IMR-90 (cell line): ENCODE measurements at regions not wholly inside any gene's neighbourhood (a gene's known extent, or its start where the extent isn't known, plus 50 kb on each side); places are given as distances from the start of the nearest gene placed in this dataset.

Experiments used
- ATAC-seq: fragments of 200-7000 bp; cut with Tn5 transposase; 2 replicates; pipeline ENCODE4 v1.9.1; 2020; ENCODE audit warnings: low read depth, mild to moderate bottlenecking, moderate library complexity
- BruUV-seq: library from RNA; stranded (reverse); fragments of 400-500 nt; replicated peaks from 2 replicates; lab custom pipeline; 2021; lab: Mats Ljungman, UMichigan
- CTCF ChIA-PET: fragments of 300-600 bp; formaldehyde crosslinking; extraction: SDS; loops from one replicate; lab custom pipeline; 2021; ENCODE audit warnings: antibody characterized with exemption; lab: Yijun Ruan, JAX
- POLR2A ChIA-PET: fragments of 300-600 bp; sonication (Branson Sonifier 250); formaldehyde crosslinking; loops from one replicate; lab custom pipeline; 2022; ENCODE audit warnings: antibody characterized with exemption; ENCODE audit not compliant: unreplicated experiment; lab: Charles Lee
- DNase-seq: peaks from one replicate; pipeline ENCODE4 v3.0.0; 2013
- H2AFZ ChIP-seq: replicated peaks from 2 replicates; pipeline ENCODE3; 2013; ENCODE audit warnings: low read length, mild to moderate bottlenecking; ENCODE audit not compliant: poor library complexity
- H2AK5ac ChIP-seq: 2 replicates; pipeline ENCODE4 v1.6.1; 2013; ENCODE audit warnings: low read depth, low read length, inconsistent platforms
- H2AK9ac ChIP-seq: replicated peaks from 2 replicates; pipeline ENCODE3; 2013; ENCODE audit warnings: mild to moderate bottlenecking, low read depth, low read length, moderate library complexity; ENCODE audit not compliant: poor library complexity
- H2BK120ac ChIP-seq: 2 replicates; pipeline ENCODE4 v1.6.1; 2013; ENCODE audit warnings: low read depth, low read length, inconsistent platforms
- H2BK15ac ChIP-seq: 3 replicates; pipeline ENCODE4 v1.6.1; 2013; ENCODE audit warnings: low read depth, low read length, inconsistent platforms
- H2BK20ac ChIP-seq: 2 replicates; pipeline ENCODE4 v1.6.1; 2013; ENCODE audit warnings: low read depth, mild to moderate bottlenecking, inconsistent platforms, low read length, moderate library complexity
- H2BK5ac ChIP-seq: 2 replicates; pipeline ENCODE4 v1.6.1; 2013; ENCODE audit warnings: mild to moderate bottlenecking, low read depth, low read length, inconsistent platforms; ENCODE audit not compliant: poor library complexity, severe bottlenecking
- H3K14ac ChIP-seq: replicated peaks from 2 replicates; pipeline ENCODE4 v1.6.1; 2013; ENCODE audit warnings: low read depth, low read length, inconsistent platforms
- H3K18ac ChIP-seq: 2 replicates; pipeline ENCODE4 v1.6.1; 2013; ENCODE audit warnings: low read depth, low read length, control low read depth
- H3K23ac ChIP-seq: 2 replicates; pipeline ENCODE4 v1.6.1; 2013; ENCODE audit warnings: low read depth, low read length, inconsistent platforms
- H3K27ac ChIP-seq: 2 replicates; pipeline ENCODE4 v1.5.1; 2013; ENCODE audit warnings: mild to moderate bottlenecking, control low read depth, low read length; ENCODE audit not compliant: insufficient read depth
- H3K27me3 ChIP-seq: 2 replicates; pipeline ENCODE4 v1.6.1; 2013; ENCODE audit warnings: low read length; ENCODE audit not compliant: control insufficient read depth, insufficient read depth
- H3K36me3 ChIP-seq: 2 replicates; pipeline ENCODE4 v1.6.1; 2013; ENCODE audit warnings: low read length, mixed read lengths; ENCODE audit not compliant: control insufficient read depth, insufficient read depth
- H3K4ac ChIP-seq: 2 replicates; pipeline ENCODE4 v1.6.1; 2013; ENCODE audit warnings: low read depth, low read length, inconsistent platforms
- H3K4me1 ChIP-seq: 2 replicates; pipeline ENCODE4 v1.6.1; 2013; ENCODE audit warnings: low read length, mixed read lengths; ENCODE audit not compliant: control insufficient read depth, insufficient read depth
- H3K4me2 ChIP-seq: 2 replicates; pipeline ENCODE4 v1.6.1; 2013; ENCODE audit warnings: low read depth, mild to moderate bottlenecking, control low read depth, low read length, moderate library complexity
- H3K4me3 ChIP-seq: 2 replicates; pipeline ENCODE4 v1.5.1; 2013; ENCODE audit warnings: low read depth, mild to moderate bottlenecking, control low read depth, low read length, moderate library complexity; ENCODE audit not compliant: insufficient read depth
- H3K56ac ChIP-seq: 2 replicates; pipeline ENCODE4 v1.6.1; 2013; ENCODE audit warnings: low read length, inconsistent platforms; ENCODE audit not compliant: insufficient read depth; ENCODE audit errors: extremely low read depth
- H3K79me1 ChIP-seq, 2 experiments: 2 replicates each; pipeline ENCODE4 v1.6.1; 2013; ENCODE audit warnings: low read length in 2 of 2, inconsistent platforms in 1 of 2, low read depth in 1 of 2
- H3K9ac ChIP-seq: 2 replicates; pipeline ENCODE4 v1.6.1; 2013; ENCODE audit warnings: low read depth, low read length, control low read depth
- H3K9me1 ChIP-seq: 2 replicates; pipeline ENCODE4 v1.6.1; 2013; ENCODE audit warnings: low read length, inconsistent platforms; ENCODE audit not compliant: insufficient read depth
- H3K9me3 ChIP-seq: 2 replicates; pipeline ENCODE4 v1.6.1; 2013; ENCODE audit warnings: low read length; ENCODE audit not compliant: control insufficient read depth, insufficient read depth
- H4K20me1 ChIP-seq: 2 replicates; pipeline ENCODE4 v1.6.1; 2013; ENCODE audit warnings: low read length, inconsistent platforms; ENCODE audit not compliant: insufficient read depth
- H4K5ac ChIP-seq: 2 replicates; pipeline ENCODE4 v1.6.1; 2013; ENCODE audit warnings: mild to moderate bottlenecking, low read depth, low read length, control low read depth
- H4K8ac ChIP-seq, 2 experiments: 2 replicates each; pipeline ENCODE4 v1.6.1; 2013; ENCODE audit warnings: low read depth in 2 of 2, low read length in 2 of 2, control low read depth in 1 of 2, inconsistent platforms in 1 of 2
- H4K91ac ChIP-seq: 2 replicates; pipeline ENCODE4 v1.6.1; 2013; ENCODE audit warnings: low read depth, low read length, inconsistent platforms; ENCODE audit not compliant: insufficient read depth
- ELK1 ChIP-seq: fragments of 150-350 bp; IDR thresholded peaks from 2 replicates; pipeline ENCODE4 v1.6.1; 2016; ENCODE audit warnings: low read depth, mild to moderate bottlenecking, low read length, moderate library complexity, borderline replicate concordance
- MAFK ChIP-seq: IDR thresholded peaks from 2 replicates; pipeline ENCODE4 v1.6.1; 2012; ENCODE audit warnings: low read depth, low read length, improper control_type of control experiment
- MXI1 ChIP-seq: IDR thresholded peaks from 2 replicates; pipeline ENCODE4 v1.6.1; 2012; ENCODE audit warnings: low read depth, mild to moderate bottlenecking, low read length, moderate library complexity, borderline replicate concordance
- RCOR1 ChIP-seq: IDR thresholded peaks from 2 replicates; pipeline ENCODE4 v1.6.1; 2012; ENCODE audit warnings: mild to moderate bottlenecking, low read length, improper control_type of control experiment; ENCODE audit not compliant: insufficient replicate concordance
- SMC3 ChIP-seq: fragments of 150-350 bp; IDR thresholded peaks from 2 replicates; pipeline ENCODE4 v1.6.1; 2016; ENCODE audit warnings: low read depth, mild to moderate bottlenecking, antibody characterized with exemption, low read length, moderate library complexity
- WGBS, 2 experiments: methylation state at CpG; one replicate each; pipeline versions ENCODE4 v1.1.5 to v1.1.7; 2013; ENCODE audit warnings: missing lambda C conversion rate in 2 of 2; ENCODE audit not compliant: insufficient read length in 1 of 2; ENCODE audit errors: extremely low coverage in 2 of 2; 5-methylcytosine and 5-hydroxymethylcytosine counted together
- dilution Hi-C: fragments of 300-500 bp; cut with HindIII; formaldehyde crosslinking; loops from one replicate; pipeline ENCODE4 v1.14.3; 2018; ENCODE audit warnings: low sequenced_read_pairs; ENCODE audit not compliant: unreplicated experiment
- in situ Hi-C: fragments of 300-500 bp; cut with MboI; formaldehyde crosslinking; loops from 3 replicates; pipeline ENCODE4 v1.14.3; 2019; ENCODE audit warnings: low sequenced_read_pairs, inconsistent platforms, mixed read lengths
- intact Hi-C: fragments of 100-400 bp; cut with micrococcal nuclease; formaldehyde crosslinking; loops from 2 replicates; pipeline ENCODE4 v1.10.0; 2022

GRCh38 chr6:144939921-144940320, 654.8 kb downstream of the UTRN start:
- H3K14ac ChIP-seq: no peak overlapping the region
- H3K9ac ChIP-seq: no peak overlapping the region
- no peak overlapping the region for H2AFZ ChIP-seq
- no peak overlapping the region for H3K4me3 ChIP-seq
- H3K27ac ChIP-seq: no peak overlapping the region
- no peak overlapping the region for H3K18ac ChIP-seq
- ATAC-seq (peak; percentile 74; the same call in 1 of the 2 replicates), DNase-seq (peak; percentile 54)
- H3K56ac ChIP-seq: no peak overlapping the region
- no peak overlapping the region for H2AK9ac ChIP-seq
- no peaks in the 10 kb centered on the region for H4K20me1 ChIP-seq
- dilution Hi-C loops (no loop called here), intact Hi-C loops (loop anchor here (5.0 to 10.0 kb wide), 3 partner anchors 197 to 765 kb away; no protein-coding TSS in a partner anchor), in situ Hi-C loops (loop anchor here (5.0 kb wide), 1 partner anchor 353 kb away; no protein-coding TSS in a partner anchor)
- no peaks in the 10 kb centered on the region for H3K36me3 ChIP-seq
- no peaks in the 10 kb centered on the region for H3K27me3 ChIP-seq
- no peak overlapping the region for H3K23ac ChIP-seq
- H2BK20ac ChIP-seq: no peak overlapping the region
- no peak overlapping the region for H2BK5ac ChIP-seq
- H2BK15ac ChIP-seq: no peak overlapping the region
- POLR2A ChIA-PET: no interaction called here
- H3K4me2 ChIP-seq: no peak overlapping the region
- H3K79me1 ChIP-seq: no peaks in the 10 kb centered on the region
- H4K8ac ChIP-seq: no peak overlapping the region
- H2AK5ac ChIP-seq: no peak overlapping the region
- no peak overlapping the region for H4K91ac ChIP-seq
- CTCF ChIA-PET: interaction anchor here (0.6 kb wide), 1 partner anchor 43 kb away, joined by 4 read pairs; no protein-coding TSS in a partner anchor
- TF ChIP-seq ELK1: no peak
- TF ChIP-seq MAFK: no peak
- no peak for TF ChIP-seq SMC3
- TF ChIP-seq RCOR1: no peak
- no peak for TF ChIP-seq MXI1
- peaks cover 1% of the 10 kb centered on the region; the same call in 1 of the 2 replicates for H3K4me1 ChIP-seq
- no peak overlapping the region for H4K5ac ChIP-seq
- no peak overlapping the region for H3K4ac ChIP-seq
- no CpG with 5 or more reads among the region's 1 CpG for WGBS, 2 experiments
- no peak overlapping the region for H2BK120ac ChIP-seq
- H3K9me1 ChIP-seq: no peaks in the 10 kb centered on the region
- BruUV-seq: no TSS peak
- no peaks in the 10 kb centered on the region for H3K9me3 ChIP-seq
